PC-3 (cell line): ENCODE measurements at regions not wholly inside any gene's neighbourhood (a gene's known extent, or its start where the extent isn't known, plus 50 kb on each side); places are given as distances from the start of the nearest gene placed in this dataset.
"Not testable (repeated sequence)": the region's sequence is repeated elsewhere in the genome, so short reads cannot be mapped to it uniquely, and the experiment has no call there.

ENCODE experiments used
- ATAC-seq: fragments of 200-7000 bp; cut with Tn5 transposase; 2 replicates; pipeline ENCODE4 v1.9.1; 2020; ENCODE audit warnings: mild to moderate bottlenecking, moderate library complexity
- BruUV-seq: library from RNA; stranded (reverse); fragments of 400-500 nt; replicated peaks from 2 replicates; lab custom pipeline; 2021; lab: Mats Ljungman, UMichigan
- CTCF ChIA-PET: fragments of 300-600 bp; sonication (Branson Sonifier 250); formaldehyde crosslinking; loops from one replicate; lab custom pipeline; 2022; ENCODE audit warnings: antibody characterized with exemption; lab: Charles Lee
- POLR2A ChIA-PET: fragments of 300-600 bp; sonication (Branson Sonifier 250); formaldehyde crosslinking; loops from one replicate; lab custom pipeline; 2022; ENCODE audit warnings: antibody characterized with exemption; ENCODE audit not compliant: unreplicated experiment; lab: Charles Lee
- DNase-seq: peaks from one replicate; pipeline ENCODE4 v3.0.0-alpha.2; 2015
- H2AFZ ChIP-seq: fragments of 300-600 bp; sonication (generic); 2 replicates; pipeline ENCODE4 v1.6.0; 2016; ENCODE audit warnings: antibody characterized with exemption, low read length
- H3F3A ChIP-seq: fragments of 300-600 bp; sonication (generic); one replicate; pipeline ENCODE4 v1.6.0; 2017; ENCODE audit warnings: antibody characterized with exemption, low read length, control low read depth, mild to moderate bottlenecking; ENCODE audit not compliant: unreplicated experiment
- H3K27ac ChIP-seq: fragments of 300-600 bp; sonication (generic); 2 replicates; pipeline ENCODE4 v1.5.1; 2016; ENCODE audit warnings: mild to moderate bottlenecking, low read length
- H3K27me3 ChIP-seq: fragments of 300-600 bp; sonication (generic); 2 replicates; pipeline ENCODE4 v1.6.1; 2016; ENCODE audit warnings: low read length, mixed read lengths
- H3K36me3 ChIP-seq: fragments of 300-600 bp; sonication (generic); 2 replicates; pipeline ENCODE4 v1.6.1; 2016; ENCODE audit warnings: low read depth, mixed run types, low read length, mixed read lengths
- H3K4me1 ChIP-seq: fragments of 300-600 bp; sonication (generic); 2 replicates; pipeline ENCODE4 v1.5.1; 2016; ENCODE audit warnings: low read length; ENCODE audit not compliant: insufficient read depth
- H3K4me2 ChIP-seq: fragments of 300-600 bp; sonication (generic); 2 replicates; pipeline ENCODE4 v1.6.0; 2016; ENCODE audit warnings: low read length
- H3K4me3 ChIP-seq: fragments of 300-600 bp; sonication (generic); 2 replicates; pipeline ENCODE4 v1.5.1; 2016; ENCODE audit warnings: mild to moderate bottlenecking, low read length, mixed read lengths
- H3K79me2 ChIP-seq: fragments of 300-600 bp; sonication (generic); 2 replicates; pipeline ENCODE4 v1.6.1; 2017; ENCODE audit warnings: low read length, mixed read lengths
- H3K9ac ChIP-seq: fragments of 300-600 bp; sonication (generic); 2 replicates; pipeline ENCODE4 v1.6.0; 2016; ENCODE audit warnings: mild to moderate bottlenecking, low read length
- H3K9me2 ChIP-seq: fragments of 300-600 bp; sonication (generic); replicated peaks from 2 replicates; pipeline ENCODE4 v1.6.1; 2016; ENCODE audit warnings: mixed run types, low read length, mixed read lengths
- H3K9me3 ChIP-seq: fragments of 300-600 bp; sonication (generic); 2 replicates; pipeline ENCODE4 v1.6.1; 2016; ENCODE audit warnings: low read length, mixed read lengths
- H4K20me1 ChIP-seq: fragments of 300-600 bp; sonication (generic); 2 replicates; pipeline ENCODE4 v1.6.1; 2016; ENCODE audit warnings: low read length, mixed read lengths
- EZH2 ChIP-seq: fragments of 300-600 bp; sonication (generic); IDR thresholded peaks from one replicate; pipeline ENCODE4 v1.6.1; 2017; ENCODE audit warnings: antibody characterized with exemption, mild to moderate bottlenecking, low read length; ENCODE audit not compliant: unreplicated experiment
- EZH2phosphoT487 ChIP-seq: fragments of 300-600 bp; sonication (generic); IDR thresholded peaks from 2 replicates; pipeline ENCODE4 v1.6.1; 2018; ENCODE audit warnings: mild to moderate bottlenecking, antibody characterized with exemption, low read length, borderline replicate concordance
- intact Hi-C: fragments of 100-400 bp; cut with micrococcal nuclease; formaldehyde crosslinking; loops from 2 replicates; pipeline ENCODE4 v1.9.0; 2023
- TF ChIP-seq, protein P1 (sequence below): fragments of 300-600 bp; sonication (generic); conservative IDR thresholded peaks from 2 replicates; pipeline ENCODE4 v1.5.1; 2017; ENCODE audit warnings: antibody characterized with exemption, low read depth, mild to moderate bottlenecking, low read length

DNA sequence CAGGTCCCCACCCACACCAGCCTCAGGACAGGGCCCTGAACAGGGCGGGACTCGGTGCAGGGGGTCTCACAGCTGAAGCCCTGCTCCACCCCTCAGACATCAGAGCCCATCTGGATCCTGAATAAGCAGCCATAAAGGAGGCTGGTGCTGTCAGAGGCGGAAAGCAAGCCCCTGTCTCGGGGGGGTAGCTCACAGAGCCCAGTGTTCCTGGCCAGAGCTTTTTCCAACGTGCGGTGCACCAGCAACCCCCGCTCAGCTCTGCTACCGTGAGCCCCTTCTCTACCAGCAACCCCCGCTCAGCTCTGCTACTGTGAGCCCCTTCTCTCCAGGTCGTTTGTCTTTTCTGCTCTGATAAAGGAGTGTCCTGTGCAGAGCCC, 136.5 kb upstream of the SFSWAP start:
- Histone ChIP-seq H3K9ac (no peak overlapping the region), H2AFZ (no peak overlapping the region), H3K36me3 (no peaks in the 10 kb centered on the region), H3K4me3 (no peak overlapping the region), H3K4me2 (no peak overlapping the region), H3K27ac (no peak overlapping the region), H3K9me2 (no peaks in the 10 kb centered on the region), H4K20me1 (no peaks in the 10 kb centered on the region), H3K79me2 (no peaks in the 10 kb centered on the region), H3K4me1 (no peaks in the 10 kb centered on the region), H3K27me3 (peaks cover 85% of the 10 kb centered on the region), H3F3A (no peaks in the 10 kb centered on the region), H3K9me3 (no peaks in the 10 kb centered on the region)
- TF ChIP-seq EZH2phosphoT487, result no peak
- TF ChIP-seq, protein P1, sequence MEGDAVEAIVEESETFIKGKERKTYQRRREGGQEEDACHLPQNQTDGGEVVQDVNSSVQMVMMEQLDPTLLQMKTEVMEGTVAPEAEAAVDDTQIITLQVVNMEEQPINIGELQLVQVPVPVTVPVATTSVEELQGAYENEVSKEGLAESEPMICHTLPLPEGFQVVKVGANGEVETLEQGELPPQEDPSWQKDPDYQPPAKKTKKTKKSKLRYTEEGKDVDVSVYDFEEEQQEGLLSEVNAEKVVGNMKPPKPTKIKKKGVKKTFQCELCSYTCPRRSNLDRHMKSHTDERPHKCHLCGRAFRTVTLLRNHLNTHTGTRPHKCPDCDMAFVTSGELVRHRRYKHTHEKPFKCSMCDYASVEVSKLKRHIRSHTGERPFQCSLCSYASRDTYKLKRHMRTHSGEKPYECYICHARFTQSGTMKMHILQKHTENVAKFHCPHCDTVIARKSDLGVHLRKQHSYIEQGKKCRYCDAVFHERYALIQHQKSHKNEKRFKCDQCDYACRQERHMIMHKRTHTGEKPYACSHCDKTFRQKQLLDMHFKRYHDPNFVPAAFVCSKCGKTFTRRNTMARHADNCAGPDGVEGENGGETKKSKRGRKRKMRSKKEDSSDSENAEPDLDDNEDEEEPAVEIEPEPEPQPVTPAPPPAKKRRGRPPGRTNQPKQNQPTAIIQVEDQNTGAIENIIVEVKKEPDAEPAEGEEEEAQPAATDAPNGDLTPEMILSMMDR, result no peak
- TF ChIP-seq EZH2, result no peak
- no peak for DNase-seq
- no peak for ATAC-seq
- intact Hi-C loops, result no loop called here
- BruUV-seq, result no TSS peak
- ChIA-PET POLR2A (no interaction called here), CTCF (no interaction called here)

DNA sequence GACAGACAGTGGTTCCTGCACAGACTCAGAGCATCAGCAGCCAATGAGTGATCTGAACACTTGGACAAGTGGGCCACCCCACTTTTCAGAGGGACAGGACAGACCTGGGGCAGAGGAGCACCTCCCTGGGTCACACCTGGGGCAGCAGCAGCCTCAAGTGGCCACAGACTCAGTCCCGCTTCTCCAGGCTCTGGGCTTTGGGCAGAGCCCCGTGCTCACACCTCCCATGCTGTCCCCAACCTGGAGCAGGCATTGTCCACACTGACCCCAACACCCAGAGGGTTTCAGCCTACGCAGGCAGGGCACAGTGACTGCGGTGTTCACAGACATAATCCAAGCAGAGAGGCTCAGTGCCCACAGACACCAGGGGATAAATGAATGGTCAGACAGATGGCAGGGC, 135.5 kb upstream of the SFSWAP start:
- intact Hi-C loops, result no loop called here
- no TSS peak for BruUV-seq
- ATAC-seq (no peak), DNase-seq (no peak)
- peaks cover 78% of the 10 kb centered on the region for H3K27me3 ChIP-seq
- POLR2A ChIA-PET, result no interaction called here
- TF ChIP-seq EZH2phosphoT487 (no peak), EZH2 (no peak)
- TF ChIP-seq, protein P1, result no peak
- H3K27ac ChIP-seq, result no peak overlapping the region
- H3K9me3 ChIP-seq, result no peaks in the 10 kb centered on the region
- no peak overlapping the region for H3K4me3 ChIP-seq
- H3K36me3 ChIP-seq, result no peaks in the 10 kb centered on the region
- no peaks in the 10 kb centered on the region for H3K9me2 ChIP-seq
- CTCF ChIA-PET, result no interaction called here
- no peaks in the 10 kb centered on the region for H3F3A ChIP-seq
- H4K20me1 ChIP-seq, result no peaks in the 10 kb centered on the region
- no peak overlapping the region for H3K9ac ChIP-seq
- no peak overlapping the region for H2AFZ ChIP-seq
- no peaks in the 10 kb centered on the region for H3K4me1 ChIP-seq
- no peak overlapping the region for H3K4me2 ChIP-seq
- no peaks in the 10 kb centered on the region for H3K79me2 ChIP-seq

DNA sequence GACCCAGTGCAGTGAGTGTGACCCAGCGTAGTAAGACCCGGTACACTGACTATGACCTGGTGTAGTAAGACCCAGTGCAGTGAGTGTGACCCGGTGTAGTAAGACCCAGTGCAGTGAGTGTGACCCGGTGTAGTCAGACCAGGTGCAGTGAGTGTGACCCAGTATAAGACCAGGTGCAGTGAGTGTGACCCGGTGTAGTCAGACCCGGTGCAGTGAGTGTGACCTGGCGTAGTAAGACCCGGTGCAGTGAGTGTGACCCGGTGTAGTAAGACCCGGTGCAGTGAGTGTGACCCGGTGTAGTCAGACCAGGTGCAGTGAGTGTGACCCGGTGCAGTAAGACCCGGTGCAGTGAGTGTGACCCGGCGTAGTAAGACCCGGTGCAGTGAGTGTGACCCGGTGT, 134.2 kb upstream of the SFSWAP start:
- ATAC-seq, BruUV-seq, DNase-seq, H3K9me2 ChIP-seq, CTCF ChIA-PET, POLR2A ChIA-PET, H3K27ac ChIP-seq, H3K9ac ChIP-seq, H3F3A ChIP-seq, H3K4me1 ChIP-seq, H4K20me1 ChIP-seq, H3K9me3 ChIP-seq, H3K4me2 ChIP-seq, intact Hi-C loops, H3K79me2 ChIP-seq, H3K4me3 ChIP-seq, H2AFZ ChIP-seq, H3K36me3 ChIP-seq: not testable (repeated sequence)
- H3K27me3 ChIP-seq, result peaks cover 65% of the 10 kb centered on the region
